HG03457 (cell line): ENCODE measurements at regions not wholly inside any gene's neighbourhood (a gene's known extent, or its start where the extent isn't known, plus 50 kb on each side); places are given as distances from the start of the nearest gene placed in this dataset.

Experiments used
- ATAC-seq: cut with Tn5 transposase; IDR thresholded peaks from one replicate; pipeline ENCODE4 v1.9.1; 2021; ENCODE audit warnings: moderate number of reproducible peaks; ENCODE audit not compliant: unreplicated experiment

GRCh38 chr3:182530316-182530715 lies 263.0 kb upstream of the ATP11B start:
- ATAC-seq = no peak

GRCh38 chr3:182533394-182533793 lies 259.9 kb upstream of the ATP11B start:
- no peak for ATAC-seq

- no peak for ATAC-seq
Observed at GRCh38 chr3:182544542-182544941, 248.8 kb upstream of the ATP11B start.

- no peak for ATAC-seq
Observed at GRCh38 chr3:182562274-182562673, 231.0 kb upstream of the ATP11B start.

- ATAC-seq = no peak
Observed at GRCh38 chr3:182565916-182566796, 227.1 kb upstream of the ATP11B start.

GRCh38 chr3:182567700-182568099 lies 225.6 kb upstream of the ATP11B start:
- no peak for ATAC-seq

- ATAC-seq = no peak
Observed at GRCh38 chr3:182568261-182568660, 225.0 kb upstream of the ATP11B start.

- ATAC-seq = no peak
Observed at GRCh38 chr3:182568876-182569275, 224.4 kb upstream of the ATP11B start.

GRCh38 chr3:182570946-182571594 lies 222.2 kb upstream of the ATP11B start:
- ATAC-seq = no peak

GRCh38 chr3:182575941-182576340 lies 217.4 kb upstream of the ATP11B start:
- no peak for ATAC-seq

- ATAC-seq = no peak
Observed at GRCh38 chr3:182583545-182583944, 209.8 kb upstream of the ATP11B start.

- no peak for ATAC-seq
Observed at GRCh38 chr3:182585532-182586150, 207.7 kb upstream of the ATP11B start.

- ATAC-seq = no peak
Observed at GRCh38 chr3:182592747-182593146, 200.6 kb upstream of the ATP11B start.

- no peak for ATAC-seq
Observed at GRCh38 chr3:182596676-182597410, 196.5 kb upstream of the ATP11B start.

GRCh38 chr3:182597621-182598041 lies 195.7 kb upstream of the ATP11B start:
- no peak for ATAC-seq

GRCh38 chr3:182601597-182601996 lies 191.7 kb upstream of the ATP11B start:
- ATAC-seq = no peak

- ATAC-seq = no peak
Observed at GRCh38 chr3:182603501-182603900, 189.8 kb upstream of the ATP11B start.

GRCh38 chr3:182605882-182606611 lies 187.3 kb upstream of the ATP11B start:
- ATAC-seq = no peak

GRCh38 chr3:182606905-182607504 lies 186.3 kb upstream of the ATP11B start:
- ATAC-seq = no peak

GRCh38 chr3:182608832-182609231 lies 184.5 kb upstream of the ATP11B start:
- no peak for ATAC-seq
